GM06990 (cell line): ENCODE measurements at regions not wholly inside any gene's neighbourhood (a gene's known extent, or its start where the extent isn't known, plus 50 kb on each side); places are given as distances from the start of the nearest gene placed in this dataset.

Source experiments
- DNase-seq: peaks from one replicate; pipeline ENCODE4 v3.0.0-alpha.2; 2011; ENCODE audit not compliant: insufficient read length; ENCODE audit errors: extremely low read depth
- H3K27me3 ChIP-seq: replicated peaks from 2 replicates; pipeline ENCODE4 v1.6.0; 2011; ENCODE audit warnings: low read length; ENCODE audit not compliant: control insufficient read depth, insufficient read depth
- H3K36me3 ChIP-seq: 2 replicates; pipeline ENCODE4 v1.5.1; 2011; ENCODE audit warnings: low read length; ENCODE audit not compliant: control insufficient read depth, insufficient read depth
- H3K4me3 ChIP-seq: replicated peaks from 2 replicates; pipeline ENCODE4 v1.5.1; 2011; ENCODE audit warnings: low read depth, mild to moderate bottlenecking, control low read depth, low read length
- CTCF ChIP-seq: IDR thresholded peaks from 2 replicates; pipeline ENCODE4 v1.5.1; 2011; ENCODE audit warnings: low read length, control low read depth, mild to moderate bottlenecking, inconsistent platforms; ENCODE audit not compliant: insufficient read depth, poor library complexity, severe bottlenecking

GRCh38 chr7:53521638-53522184 is 486.3 kb downstream of the POM121L12 start:
- DNase-seq: no peak
- H3K27me3 ChIP-seq: no peaks in the 10 kb centered on the region
- no peaks in the 10 kb centered on the region for H3K36me3 ChIP-seq
- H3K4me3 ChIP-seq: no peak overlapping the region
- no peak for TF ChIP-seq CTCF

- no peak for DNase-seq
- Histone ChIP-seq H3K36me3 (no peaks in the 10 kb centered on the region), H3K4me3 (no peak overlapping the region), H3K27me3 (no peaks in the 10 kb centered on the region)
- no peak for TF ChIP-seq CTCF
These were observed 504.1 kb downstream of the POM121L12 start for GRCh38 chr7:53539558-53539957.

- H3K4me3 ChIP-seq: no peak overlapping the region
- H3K36me3 ChIP-seq: no peaks in the 10 kb centered on the region
- no peaks in the 10 kb centered on the region for H3K27me3 ChIP-seq
- no peak for DNase-seq
- TF ChIP-seq CTCF: no peak
These were observed 506.0 kb downstream of the POM121L12 start for GRCh38 chr7:53541475-53541874.

- Histone ChIP-seq H3K36me3 (no peaks in the 10 kb centered on the region), H3K27me3 (no peaks in the 10 kb centered on the region), H3K4me3 (no peak overlapping the region)
- no peak for DNase-seq
- TF ChIP-seq CTCF: no peak
These were observed 506.7 kb downstream of the POM121L12 start for GRCh38 chr7:53542157-53542556.
